GM18873 (cell line): ENCODE measurements at regions not wholly inside any gene's neighbourhood (a gene's known extent, or its start where the extent isn't known, plus 50 kb on each side); places are given as distances from the start of the nearest gene placed in this dataset.

Experiments used
- ATAC-seq: cut with Tn5 transposase; IDR thresholded peaks from one replicate; pipeline ENCODE4 v1.9.1; 2021; ENCODE audit warnings: mild to moderate bottlenecking, moderate library complexity, moderate number of reproducible peaks; ENCODE audit not compliant: unreplicated experiment, low FRiP score

DNA sequence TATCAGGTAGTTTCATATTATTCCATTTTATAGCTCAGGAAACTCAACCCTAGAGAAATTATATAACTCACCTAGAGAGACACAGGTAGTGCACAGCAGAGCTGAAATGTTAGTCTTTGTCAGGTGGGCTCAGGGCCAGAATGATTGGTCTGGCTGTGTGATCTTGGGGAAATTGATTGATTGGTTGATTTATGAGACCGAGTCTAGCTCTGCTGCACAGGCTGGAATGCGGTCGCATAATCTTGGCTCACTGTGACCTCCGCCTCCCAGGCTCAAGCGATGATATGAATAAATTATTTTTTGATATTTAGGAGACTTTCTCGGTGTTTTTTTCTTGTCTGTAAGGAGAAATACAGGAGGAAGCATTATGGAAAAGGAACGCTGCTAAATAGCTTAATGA is 239.9 kb upstream of the SLC10A2 start:
- no peak for ATAC-seq

DNA sequence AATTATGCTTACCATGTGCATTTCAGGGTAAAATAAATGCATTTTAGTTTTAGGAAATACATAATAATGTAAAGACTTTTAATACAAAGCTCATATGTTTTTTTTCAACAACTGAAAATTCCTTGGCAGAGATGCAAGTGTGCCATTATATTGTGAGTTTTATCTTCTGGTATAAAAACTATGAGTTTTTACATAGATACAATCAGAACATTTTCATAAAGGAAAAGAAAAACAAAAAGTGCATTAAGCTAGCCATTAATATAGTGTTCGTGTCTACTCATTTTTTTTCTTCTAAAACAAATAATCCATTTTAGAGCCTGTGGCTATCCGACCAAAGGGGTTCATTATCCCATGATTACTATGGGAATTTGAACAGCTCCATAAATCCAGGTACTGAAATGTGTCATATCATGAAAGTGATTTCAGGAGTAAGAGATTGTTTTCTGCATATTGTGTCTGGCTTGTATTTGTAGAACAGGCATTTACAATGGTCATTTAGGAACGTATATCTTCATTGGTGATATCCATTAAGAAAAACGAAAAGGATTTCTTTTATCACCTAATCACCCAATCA is 236.9 kb upstream of the SLC10A2 start:
- ATAC-seq, result no peak

DNA sequence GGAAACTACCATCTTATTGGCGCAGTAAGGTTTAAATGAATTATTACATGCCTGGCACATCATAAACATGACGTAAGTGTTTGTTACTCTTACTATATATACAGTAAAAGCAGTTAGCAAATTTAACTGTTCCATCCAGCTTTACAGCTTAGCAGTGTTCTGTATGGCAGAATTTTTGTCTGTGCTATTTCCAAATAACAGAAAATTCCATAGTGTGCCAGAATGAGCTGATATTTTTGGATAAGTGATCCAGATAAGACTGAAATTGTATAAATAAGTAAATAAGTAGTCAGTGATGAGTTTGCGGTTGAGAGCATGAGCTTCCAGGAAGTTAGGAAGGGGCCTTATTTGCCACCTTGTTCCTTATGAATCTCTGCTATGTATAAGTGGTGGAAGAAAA is 236.5 kb upstream of the SLC10A2 start:
- ATAC-seq, result no peak

DNA sequence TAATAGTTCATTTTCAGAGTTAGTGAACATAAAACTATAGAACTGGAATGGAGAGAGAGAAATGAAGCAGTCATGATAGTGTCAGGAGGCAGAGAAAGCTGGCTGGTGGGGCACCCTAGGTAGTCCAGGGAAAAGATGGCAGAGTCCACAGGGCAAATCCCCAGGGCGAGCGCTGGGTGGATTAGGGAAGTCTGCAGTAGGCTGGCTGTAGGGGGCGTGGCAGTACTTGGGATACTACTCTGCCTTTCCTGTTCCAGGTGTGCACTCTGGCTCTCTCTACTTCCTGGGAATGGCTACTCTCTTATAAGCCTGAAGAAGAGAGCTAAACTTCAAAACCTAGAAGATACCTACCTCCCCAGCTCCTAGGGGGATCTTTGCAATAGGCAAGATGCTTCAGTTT is 232.9 kb upstream of the SLC10A2 start:
- no peak for ATAC-seq

DNA sequence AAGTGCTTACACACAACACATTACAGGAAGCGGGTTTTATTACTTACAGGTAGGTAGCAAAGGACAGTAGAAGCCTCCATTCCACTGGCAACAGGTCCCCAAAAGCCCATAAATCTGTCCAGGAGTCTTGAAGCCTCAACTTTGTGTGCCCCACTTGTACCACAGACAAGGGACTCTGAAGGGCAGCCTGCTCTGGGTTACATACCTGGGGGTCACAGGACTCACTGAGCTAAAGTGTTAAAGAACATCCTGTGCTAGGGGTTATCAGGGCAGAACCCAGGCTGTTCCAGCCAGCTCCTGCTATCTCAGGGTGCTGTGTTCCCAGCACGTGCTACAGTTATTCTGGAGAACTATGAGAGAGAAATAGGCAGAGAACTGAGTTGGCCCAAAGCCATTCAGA is 230.9 kb upstream of the SLC10A2 start:
- no peak for ATAC-seq

DNA sequence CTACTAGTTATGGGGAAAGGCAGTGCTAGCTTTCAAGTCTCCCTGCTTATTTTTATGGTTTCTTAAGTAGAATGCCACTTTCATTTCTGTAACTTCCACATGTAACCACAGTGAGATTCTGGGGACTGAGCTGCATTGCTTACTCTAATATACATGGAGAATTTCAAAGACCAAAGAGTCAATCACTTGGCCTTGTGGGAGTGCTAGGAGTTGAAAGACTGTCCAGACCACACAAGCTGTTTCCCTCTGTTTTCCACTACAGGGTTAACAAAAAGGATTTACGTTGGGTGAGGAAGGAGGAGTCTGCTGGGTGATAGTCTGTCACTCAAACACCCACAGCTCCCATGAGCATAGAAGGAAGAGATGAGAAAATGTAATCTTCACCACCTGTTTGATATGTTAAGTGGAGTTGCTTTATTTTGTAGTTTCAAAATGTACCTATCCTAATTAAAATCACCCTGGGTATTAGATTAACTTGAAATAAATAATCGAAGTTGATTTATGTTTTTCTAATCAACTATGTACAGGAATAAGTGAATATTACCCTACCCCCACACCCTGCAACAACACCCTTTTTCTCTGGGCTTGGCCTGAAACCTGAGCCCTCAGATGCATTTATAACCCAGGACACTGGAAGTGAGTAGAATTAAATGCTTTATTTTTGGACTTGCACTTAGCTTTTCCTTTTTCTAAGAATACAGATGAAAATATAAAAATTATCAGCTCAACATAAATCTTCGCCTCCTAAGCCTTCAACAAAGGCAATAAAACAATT is 225.8 kb upstream of the SLC10A2 start:
- no peak for ATAC-seq

DNA sequence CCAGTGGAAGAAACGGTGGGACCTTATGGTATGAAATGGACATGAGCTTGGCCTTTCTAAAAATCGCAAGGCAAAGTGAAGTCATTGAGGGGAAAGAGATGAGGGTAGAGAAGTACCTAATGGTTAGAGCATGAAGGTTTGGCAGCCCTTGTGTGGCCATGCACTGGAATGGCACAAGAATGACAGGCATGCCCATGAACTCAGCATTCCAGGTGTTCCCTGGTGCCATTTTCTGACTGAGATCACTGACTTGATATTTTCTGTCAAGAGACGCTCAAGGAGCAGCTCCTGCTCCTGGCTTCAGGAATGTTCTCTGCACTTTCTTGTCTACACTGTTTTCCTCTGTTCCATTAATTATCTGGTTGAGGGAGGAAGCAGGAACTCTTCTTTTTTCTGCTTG is 225.0 kb upstream of the SLC10A2 start:
- ATAC-seq, result no peak

DNA sequence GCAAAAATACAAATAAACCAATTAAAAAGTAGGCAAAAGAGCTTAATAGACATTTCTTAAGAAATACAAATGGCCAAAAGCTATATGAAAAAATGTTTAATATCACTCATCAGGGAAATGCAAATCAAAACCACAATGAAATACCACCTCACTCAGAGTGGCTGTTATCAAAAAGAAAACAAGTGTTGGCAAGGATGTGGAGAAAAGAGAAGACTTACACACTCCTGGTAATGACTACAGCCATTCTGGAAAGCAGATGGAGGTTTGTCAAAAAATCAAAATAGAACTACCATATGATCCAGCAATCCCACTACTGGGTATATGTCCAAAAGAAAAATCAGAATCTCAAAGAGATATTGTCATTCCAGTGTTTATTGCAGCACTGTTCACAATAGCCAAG is 223.5 kb upstream of the SLC10A2 start:
- ATAC-seq, result no peak

DNA sequence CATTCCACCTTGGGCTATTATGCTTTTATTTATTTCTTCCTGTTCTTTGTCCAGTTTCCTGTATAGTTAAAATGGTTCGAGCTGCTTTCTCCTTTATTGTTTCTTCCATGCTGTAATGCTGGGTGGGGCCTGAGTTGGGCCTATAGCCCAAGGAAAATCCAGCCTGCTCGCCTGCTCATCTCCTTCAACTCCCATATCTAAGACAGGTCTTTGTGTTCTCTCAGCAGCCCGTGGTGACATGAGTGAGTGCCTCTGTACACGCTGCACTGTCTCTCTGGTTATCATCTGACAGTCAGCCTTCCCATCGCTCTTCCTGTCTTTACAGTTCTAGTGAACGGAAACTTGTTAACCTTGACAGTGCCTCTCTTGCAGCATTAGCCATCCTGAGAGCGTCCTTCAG is 221.9 kb upstream of the SLC10A2 start:
- ATAC-seq, result no peak

DNA sequence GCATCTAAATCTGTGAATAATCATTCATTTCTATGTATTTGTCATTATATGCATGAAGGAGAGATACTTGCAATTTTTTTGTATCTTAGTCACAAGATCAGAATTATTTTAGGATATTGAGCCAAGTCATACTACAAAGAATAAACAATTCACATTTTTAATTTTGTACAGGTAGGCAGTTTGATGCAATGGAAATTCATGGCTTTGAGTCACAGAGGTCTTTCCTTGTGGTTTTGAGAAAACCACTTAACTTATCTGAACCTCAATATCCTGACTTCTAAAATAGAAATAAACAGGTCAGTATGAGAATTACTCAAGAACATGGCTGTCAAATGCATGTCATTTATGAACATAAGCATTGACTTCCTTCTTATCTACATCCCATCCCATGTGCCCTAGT is 221.4 kb upstream of the SLC10A2 start:
- no peak for ATAC-seq

DNA sequence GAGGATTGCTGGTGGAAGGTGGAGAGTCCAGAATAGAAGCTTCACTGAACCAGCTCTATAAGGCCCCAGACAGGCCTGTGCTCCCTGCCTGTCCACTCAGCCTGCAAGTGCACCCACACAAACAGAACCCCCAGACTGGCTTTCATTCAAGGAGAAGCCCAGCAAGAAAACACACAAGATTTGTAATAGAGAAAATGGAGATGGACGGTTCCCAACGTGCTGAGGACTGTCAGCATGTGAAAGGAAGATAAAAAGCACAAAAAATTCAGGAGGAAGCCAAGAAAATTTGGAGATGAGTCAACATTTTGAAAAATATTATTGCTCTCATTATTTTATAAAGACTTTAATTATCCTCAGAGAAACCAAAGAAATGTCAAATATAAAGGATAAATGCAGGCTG is 218.2 kb upstream of the SLC10A2 start:
- ATAC-seq, result no peak

DNA sequence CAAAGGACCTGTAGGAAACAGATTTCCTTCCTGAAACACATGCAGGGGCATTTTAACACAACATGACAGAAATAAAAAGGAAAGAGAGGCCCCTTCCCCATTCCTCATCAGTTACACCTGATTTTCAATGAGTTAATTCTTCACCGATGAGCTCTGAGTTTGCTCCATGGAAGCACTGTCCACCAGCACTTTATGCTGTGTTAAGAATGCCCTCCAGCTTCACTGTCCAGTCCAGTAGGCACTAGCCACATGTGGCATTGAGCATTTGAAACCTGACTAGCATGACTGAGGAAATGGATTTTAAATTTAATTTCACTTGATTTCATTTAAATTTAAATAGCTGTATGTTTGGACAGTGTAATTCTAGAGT is 217.2 kb upstream of the SLC10A2 start:
- no peak for ATAC-seq

DNA sequence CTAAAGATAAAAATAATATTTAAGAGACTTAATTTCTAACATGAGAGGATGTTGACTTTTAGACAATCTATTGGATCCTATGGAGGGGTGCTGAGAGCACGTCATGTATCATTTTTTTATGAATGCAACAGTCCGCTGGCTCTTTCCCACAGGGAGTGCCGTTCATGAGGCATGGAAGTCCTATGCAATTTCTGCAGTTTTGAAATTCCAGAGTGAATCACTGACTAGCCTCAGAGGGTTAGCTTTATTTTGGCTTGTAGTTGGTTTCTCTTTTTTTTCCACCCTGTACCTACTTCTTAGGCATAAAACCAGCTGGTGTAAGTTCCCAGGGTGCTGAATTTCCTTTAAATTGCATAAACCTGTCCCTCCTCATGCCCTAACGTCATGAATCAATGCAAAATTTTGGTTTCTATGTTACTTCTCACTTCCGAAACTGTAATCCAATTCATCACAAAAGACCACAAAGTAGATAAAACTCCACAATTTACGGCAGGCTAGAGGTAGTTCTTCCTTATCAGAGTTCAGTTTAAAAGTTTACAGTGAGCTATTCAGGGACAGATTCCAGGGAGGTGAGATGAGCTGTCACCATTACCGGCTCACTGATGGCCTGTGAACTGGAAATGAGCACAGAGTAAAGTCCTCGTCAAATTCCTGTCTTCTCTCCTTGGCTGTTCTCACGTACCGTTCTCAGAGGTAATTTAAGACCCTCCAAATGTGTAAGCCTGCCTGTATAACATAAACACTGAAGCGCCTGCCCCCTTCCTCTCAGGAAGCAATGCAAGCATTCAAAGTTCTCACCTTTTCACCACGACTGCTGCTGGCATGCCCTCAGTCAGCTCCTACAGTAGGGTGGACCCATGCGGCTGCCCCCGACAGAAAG is 216.6 kb upstream of the SLC10A2 start:
- ATAC-seq, result no peak

DNA sequence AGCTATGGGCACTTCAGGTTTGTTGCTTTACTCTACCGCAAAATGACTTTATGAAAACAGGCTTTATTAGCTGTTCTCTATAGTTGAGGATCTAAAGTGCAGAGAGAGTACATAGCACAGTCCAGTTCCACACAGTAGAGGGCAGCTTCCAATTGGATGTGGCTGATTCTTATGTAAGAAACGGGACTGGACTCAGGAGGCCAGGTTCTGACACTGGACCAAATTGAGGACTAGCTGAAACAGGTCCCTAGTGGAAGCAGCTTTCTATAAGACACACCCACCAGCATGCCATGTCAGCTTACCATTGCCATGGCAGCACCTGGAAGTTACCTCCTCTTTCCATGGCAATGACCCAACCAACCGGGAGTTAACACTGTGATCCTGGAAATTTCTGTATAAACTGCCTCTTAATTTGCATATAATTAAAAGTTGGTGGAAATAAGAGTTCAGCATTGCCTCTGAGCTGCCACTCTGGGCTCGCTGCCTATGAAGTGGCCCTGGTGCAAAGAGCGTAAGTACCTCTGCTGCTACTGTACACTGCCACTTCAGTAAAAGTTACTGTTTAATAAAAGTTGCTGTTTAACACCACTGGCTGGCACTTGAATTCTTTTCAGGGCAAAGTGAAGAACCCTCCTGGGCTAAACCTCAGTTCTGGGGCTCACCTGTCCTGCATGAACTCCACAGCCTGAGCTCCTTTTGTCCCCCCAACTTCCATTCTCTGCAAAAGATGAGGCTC is 211.9 kb upstream of the SLC10A2 start:
- no peak for ATAC-seq

DNA sequence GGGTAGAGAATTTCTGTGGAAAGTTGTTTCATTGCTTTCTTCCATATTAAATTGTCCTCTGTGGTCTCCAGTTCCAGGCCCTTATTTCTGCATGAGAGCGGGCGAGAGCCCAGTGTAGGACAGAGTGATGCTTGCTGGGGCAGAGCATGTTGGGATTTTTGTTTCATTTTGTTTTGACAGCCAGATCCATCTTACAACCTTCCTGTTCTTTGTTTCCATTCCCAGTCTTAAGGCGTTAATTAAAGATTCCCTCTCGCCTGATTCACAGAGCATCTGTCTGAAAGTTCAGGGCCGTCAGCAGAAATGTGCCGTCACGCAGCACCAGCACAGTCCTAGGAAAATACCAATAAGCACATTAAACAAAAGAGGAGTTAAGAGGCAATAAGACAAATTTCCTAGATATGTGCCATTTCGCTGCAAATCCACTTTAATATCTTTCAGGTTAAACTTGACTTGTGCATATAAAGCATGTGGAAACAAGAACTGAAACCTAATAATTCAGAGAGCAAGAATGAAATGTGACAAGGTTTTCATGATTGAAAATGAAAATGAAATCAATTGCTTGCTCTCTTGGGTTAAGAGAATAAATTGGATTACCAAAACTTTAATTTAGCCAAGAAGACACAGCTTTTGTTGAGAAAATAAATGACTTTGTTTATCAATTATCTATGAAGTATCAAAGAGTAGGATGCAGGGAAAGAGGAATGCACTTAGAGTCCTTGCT is 210.7 kb upstream of the SLC10A2 start:
- ATAC-seq, result peak; percentile 93

DNA sequence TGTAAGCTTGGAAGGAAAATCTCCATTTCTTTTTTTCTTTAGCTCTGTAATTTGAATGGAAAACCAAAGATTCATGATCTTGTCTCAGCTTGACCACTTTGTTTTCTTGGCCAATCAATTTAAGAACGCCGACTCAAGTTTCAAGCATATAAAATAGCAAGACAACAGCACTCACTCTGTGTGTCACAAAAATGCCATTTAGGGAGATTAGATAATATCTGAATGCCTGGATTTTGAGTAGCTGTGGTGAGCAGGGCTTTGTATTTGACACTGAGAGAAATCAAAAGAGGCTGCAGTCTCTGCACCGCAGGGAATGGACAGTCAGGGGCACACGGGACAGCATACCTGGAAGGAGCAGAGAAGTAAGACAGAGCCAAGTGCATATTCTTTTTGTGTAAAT is 209.5 kb upstream of the SLC10A2 start:
- ATAC-seq, result no peak

DNA sequence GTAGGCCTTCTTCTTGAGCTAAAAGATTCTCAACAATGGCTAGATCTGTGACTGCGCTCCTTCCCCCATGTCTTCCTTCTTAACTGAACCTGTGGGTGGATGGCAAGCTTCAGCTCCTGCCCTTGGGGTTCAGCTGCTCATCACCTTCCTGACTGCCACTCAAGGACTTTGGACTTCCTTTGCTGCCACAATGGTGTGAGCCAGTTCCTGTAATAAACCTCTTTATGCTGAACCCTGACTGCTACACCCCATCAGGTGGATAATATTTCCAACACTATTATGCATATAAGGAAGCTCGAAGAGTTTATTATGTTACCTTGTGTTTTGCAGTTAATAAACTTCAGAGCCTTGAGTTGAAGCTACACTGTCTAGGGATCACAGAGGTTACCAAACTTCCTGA is 208.9 kb upstream of the SLC10A2 start:
- no peak for ATAC-seq

DNA sequence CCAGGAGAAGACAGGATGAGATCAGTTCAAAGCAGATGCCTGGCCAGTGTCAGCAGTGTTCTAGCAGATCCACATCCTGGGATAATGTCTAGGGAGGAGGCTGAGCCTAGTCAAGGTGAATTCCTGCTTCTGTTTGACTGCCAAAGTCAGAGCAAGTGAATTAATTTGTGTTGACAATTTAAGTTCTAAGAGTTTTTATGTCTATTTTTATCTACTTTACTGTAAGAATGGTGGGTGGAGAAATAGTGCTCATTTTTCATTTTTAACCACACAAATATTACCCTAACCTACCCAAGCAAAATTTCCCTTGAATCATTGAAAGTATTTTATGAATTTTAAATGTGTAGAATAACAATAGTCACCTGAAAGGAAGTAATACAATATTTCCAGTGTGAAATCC is 207.6 kb upstream of the SLC10A2 start:
- ATAC-seq, result no peak

DNA sequence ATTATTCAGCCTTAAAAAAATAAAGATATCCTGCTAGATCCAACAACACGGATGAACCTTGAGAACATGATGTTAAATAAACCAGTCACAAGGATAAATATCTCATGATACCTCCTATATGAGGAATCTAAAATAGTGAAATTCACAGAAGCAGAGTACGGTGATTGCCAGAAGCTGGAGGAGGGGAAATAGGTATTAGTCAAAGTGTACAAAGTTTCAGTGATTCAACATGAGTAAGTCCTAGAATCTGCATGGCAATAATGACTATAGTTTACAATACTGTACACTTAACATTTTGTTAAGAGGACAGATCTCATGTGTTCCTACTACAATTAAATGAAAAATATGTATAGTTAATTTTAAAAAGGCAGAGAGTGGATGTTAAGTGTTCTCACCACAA is 206.6 kb upstream of the SLC10A2 start:
- ATAC-seq, result peak; percentile 46

DNA sequence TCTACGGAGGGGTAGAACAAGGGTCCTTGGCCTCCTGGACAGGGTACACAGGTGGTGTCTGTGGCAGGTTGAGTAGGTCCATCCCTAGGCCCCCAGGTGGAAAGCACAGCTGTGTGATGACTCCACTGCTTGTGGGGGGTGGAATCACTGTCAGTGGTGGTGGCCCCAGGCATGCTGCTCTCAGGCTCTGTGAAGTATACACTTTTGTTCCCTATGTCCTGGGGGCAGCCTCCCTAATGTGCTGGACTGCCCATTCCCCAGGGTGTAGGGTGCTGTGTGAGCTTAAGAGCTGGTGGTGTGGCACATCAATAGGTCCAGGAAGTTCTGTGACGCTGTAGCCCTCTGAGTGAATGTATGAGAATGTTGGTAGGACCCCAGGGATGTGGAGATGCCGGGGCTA is 197.2 kb upstream of the SLC10A2 start:
- ATAC-seq, result no peak
